HG03442 (cell line): ENCODE measurements at regions not wholly inside any gene's neighbourhood (a gene's known extent, or its start where the extent isn't known, plus 50 kb on each side); places are given as distances from the start of the nearest gene placed in this dataset.

Experiments used
- ATAC-seq: cut with Tn5 transposase; IDR thresholded peaks from one replicate; pipeline ENCODE4 v1.9.1; 2021; ENCODE audit warnings: mild to moderate bottlenecking, moderate library complexity; ENCODE audit not compliant: unreplicated experiment

- no peak for ATAC-seq
Measured at GRCh38 chr20:22652681-22653588, 68.6 kb upstream of the FOXA2 start.

- no peak for ATAC-seq
Measured at GRCh38 chr20:22653658-22654642, 69.6 kb upstream of the FOXA2 start.

GRCh38 chr20:22663528-22664025 is 79.2 kb upstream of the FOXA2 start:
- no peak for ATAC-seq

- ATAC-seq: no peak
Measured at GRCh38 chr20:22667198-22667597, 82.8 kb upstream of the FOXA2 start.

- no peak for ATAC-seq
Measured at GRCh38 chr20:22672191-22672590, 87.8 kb upstream of the FOXA2 start.

GRCh38 chr20:22673467-22673866 is 89.1 kb upstream of the FOXA2 start:
- no peak for ATAC-seq

GRCh38 chr20:22675341-22675740 is 91.0 kb upstream of the FOXA2 start:
- no peak for ATAC-seq

GRCh38 chr20:22678678-22679077 is 94.3 kb upstream of the FOXA2 start:
- ATAC-seq: no peak

- ATAC-seq: no peak
Measured at GRCh38 chr20:22679197-22679596, 94.8 kb upstream of the FOXA2 start.

- no peak for ATAC-seq
Measured at GRCh38 chr20:22680031-22680740, 95.8 kb upstream of the FOXA2 start.

- no peak for ATAC-seq
Measured at GRCh38 chr20:22681591-22682248, 97.3 kb upstream of the FOXA2 start.

- no peak for ATAC-seq
Measured at GRCh38 chr20:22682381-22682780, 98.0 kb upstream of the FOXA2 start.

GRCh38 chr20:22684072-22684762 is 99.8 kb upstream of the FOXA2 start:
- peak; percentile 77 for ATAC-seq

GRCh38 chr20:22684763-22685443 is 100.5 kb upstream of the FOXA2 start:
- ATAC-seq: no peak

GRCh38 chr20:22686097-22686496 is 101.7 kb upstream of the FOXA2 start:
- peak; percentile 58 for ATAC-seq

- ATAC-seq: no peak
Measured at GRCh38 chr20:22687676-22688349, 103.4 kb upstream of the FOXA2 start.

- ATAC-seq: no peak
Measured at GRCh38 chr20:22688485-22688884, 104.1 kb upstream of the FOXA2 start.

- ATAC-seq: no peak
Measured at GRCh38 chr20:22689266-22689665, 104.9 kb upstream of the FOXA2 start.
